GM19023 (cell line): ENCODE measurements at regions not wholly inside any gene's neighbourhood (a gene's known extent, or its start where the extent isn't known, plus 50 kb on each side); places are given as distances from the start of the nearest gene placed in this dataset.
"Not testable (repeated sequence)": the region's sequence is repeated elsewhere in the genome, so short reads cannot be mapped to it uniquely, and the experiment has no call there.

Experiments
- ATAC-seq: cut with Tn5 transposase; IDR thresholded peaks from one replicate; pipeline ENCODE4 v1.9.1; 2021; ENCODE audit warnings: mild to moderate bottlenecking, moderate library complexity; ENCODE audit not compliant: unreplicated experiment

DNA sequence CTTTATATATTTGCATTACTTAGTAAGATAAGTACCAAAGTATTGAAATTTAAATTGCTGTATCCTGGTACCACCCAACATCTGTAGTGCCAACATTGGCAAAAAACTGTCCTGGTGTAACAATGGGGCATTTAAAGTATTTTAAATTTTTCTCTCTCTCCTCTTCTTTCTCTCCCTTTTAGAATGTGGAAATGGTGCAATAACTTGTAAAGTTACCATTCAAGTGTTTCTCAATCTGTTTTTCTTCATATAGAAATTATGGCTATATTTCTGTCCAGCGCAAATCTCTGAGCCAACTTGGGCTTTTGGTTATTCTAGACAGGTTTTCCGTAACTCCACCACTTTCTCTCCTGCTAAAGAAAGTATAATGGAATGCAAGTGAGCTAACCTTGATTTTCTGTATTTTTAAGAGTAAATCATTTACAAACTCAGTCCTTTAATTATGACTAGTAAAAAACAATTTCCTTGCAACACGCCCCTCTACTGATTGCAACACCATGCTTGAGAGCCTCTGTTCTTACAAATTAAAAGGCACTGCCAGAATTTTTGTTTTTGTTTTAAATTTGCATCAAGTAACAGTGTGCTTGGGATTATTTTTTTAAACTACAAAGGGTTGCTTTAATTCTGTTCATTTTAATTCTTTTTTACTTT lies 324.2 kb upstream of the CITED2 start:
- ATAC-seq: no peak

DNA sequence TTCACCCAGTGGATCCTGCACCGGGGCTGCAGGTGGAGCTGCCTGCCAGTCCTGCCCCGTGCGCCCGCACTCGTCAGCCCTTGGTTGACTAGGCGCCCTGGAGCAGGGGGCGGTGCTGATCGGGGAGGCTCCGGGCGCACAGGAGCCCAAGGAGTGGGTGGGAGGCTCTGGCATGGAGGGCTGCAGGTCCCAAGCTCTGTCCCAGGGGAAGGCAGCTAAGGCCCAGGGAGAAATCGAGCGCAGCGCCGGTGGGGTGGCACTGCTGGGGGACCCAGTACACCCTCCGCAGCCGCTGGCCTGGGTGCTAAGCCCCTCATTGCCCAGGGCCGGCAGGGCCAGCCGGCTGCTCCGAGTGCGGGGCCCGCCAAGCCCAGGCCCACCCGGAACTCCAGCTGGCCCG lies 323.4 kb upstream of the CITED2 start:
- not testable (repeated sequence) for ATAC-seq

DNA sequence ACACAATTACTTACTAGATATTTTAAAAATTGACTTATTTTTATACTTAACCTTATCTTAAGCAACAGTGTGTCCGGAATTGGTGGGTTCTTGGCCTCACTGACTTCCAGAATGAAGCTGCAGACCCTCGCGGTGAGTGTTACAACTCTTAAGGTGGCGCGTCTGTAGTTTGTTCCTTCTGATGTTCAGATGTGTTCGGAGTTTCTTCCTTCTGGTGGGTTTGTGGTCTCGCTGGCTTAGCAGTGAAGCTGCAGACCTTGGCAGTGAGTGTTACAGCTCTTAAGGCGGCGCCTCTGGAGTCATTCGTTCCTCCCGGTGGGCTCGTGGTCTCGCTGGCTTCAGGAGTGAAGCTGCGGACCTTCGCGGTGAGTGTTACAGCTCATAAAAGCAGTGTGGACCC lies 322.5 kb upstream of the CITED2 start:
- ATAC-seq: not testable (repeated sequence)

DNA sequence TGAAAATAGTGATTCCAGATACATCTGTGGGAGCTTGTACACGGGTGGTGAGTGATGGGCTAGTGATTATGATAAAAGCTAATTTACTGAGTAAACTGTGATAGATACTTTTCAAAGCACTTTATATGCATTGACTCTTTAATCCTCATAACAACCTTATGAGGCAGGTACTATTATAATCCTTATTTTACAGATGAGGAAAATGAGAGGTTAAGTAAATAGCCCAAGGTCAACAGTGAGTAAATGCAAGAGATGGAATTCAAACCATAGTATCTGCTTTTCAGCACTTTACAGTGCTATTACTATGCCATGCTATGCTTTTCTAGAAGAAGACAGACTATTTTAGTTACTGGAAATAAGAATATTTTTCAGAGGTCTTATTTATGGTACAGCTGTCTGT lies 320.9 kb upstream of the CITED2 start:
- no peak for ATAC-seq

DNA sequence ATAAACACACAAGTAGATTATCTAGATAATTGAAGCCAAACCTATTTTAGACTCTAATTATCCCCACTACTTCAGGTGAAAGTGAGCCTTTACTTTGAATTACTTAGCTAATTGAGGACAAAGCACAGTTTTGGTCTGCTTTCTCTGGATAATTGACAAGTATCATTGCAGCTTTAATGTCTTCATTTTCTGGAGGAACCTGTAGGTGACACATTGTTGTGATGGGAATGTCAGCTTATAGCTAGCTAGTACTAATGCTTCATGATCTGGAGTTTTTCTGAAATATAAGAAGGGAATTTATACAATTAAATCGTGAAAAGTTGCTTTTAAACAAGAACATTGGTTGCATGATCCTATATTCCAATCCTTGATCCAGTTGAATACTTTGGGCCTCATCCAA lies 319.3 kb upstream of the CITED2 start:
- no peak for ATAC-seq

DNA sequence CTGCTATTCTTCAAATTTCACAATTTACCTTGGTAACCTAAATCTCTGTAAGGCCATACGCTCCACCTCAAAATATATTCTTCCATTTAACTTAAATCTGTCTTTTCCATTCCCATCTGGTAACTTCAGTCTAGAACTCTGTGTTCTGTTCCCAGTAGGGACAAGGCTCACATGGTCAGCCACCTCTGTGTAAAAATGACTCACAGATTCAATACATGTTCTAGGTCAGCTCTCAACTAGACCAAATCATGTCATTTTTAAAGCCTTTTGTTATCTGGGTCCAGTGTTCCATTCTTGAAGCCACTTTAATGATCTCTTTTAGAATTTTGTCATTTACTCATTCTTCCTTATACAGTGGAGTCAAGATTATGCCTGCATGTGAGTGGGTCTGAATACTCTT lies 315.6 kb upstream of the CITED2 start:
- no peak for ATAC-seq

DNA sequence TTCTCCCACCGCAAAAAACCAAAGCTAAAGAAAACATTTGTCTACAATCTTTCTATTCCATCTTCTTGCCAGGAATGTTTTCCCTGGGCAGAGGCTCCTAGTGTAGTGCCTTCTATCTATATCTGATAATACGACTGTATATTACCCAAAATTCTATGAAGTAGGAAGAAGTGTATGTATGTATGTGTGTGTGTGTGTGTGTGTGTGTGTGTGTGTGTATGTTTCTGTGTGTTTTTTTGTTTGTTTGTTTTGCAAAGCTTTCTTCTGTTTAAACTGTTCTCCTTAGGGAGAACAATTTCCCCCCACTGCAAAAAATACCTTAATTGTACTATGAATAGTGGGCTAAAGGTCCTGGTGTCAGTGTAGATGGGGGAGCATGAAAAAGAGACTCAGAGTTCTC lies 312.6 kb upstream of the CITED2 start:
- no peak for ATAC-seq

DNA sequence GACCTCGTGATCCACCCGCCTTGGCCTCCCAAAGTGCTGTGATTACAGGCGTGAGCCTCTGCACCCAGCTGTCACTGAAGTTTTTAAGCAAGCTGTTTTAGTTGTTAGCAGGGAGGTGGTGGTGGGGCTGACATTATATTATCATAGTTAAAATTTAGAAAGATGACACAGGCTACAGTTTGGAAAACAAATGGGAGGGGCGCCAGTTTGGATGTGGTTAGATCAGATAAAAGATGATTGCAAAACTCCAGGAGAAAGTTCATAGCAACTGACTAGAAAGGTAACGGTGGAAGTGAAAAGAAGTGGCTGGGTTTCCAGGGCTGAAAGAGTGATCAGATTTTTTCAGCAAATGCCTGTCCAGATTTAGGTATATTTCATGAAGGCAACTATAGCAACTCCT lies 311.9 kb upstream of the CITED2 start:
- ATAC-seq: no peak

DNA sequence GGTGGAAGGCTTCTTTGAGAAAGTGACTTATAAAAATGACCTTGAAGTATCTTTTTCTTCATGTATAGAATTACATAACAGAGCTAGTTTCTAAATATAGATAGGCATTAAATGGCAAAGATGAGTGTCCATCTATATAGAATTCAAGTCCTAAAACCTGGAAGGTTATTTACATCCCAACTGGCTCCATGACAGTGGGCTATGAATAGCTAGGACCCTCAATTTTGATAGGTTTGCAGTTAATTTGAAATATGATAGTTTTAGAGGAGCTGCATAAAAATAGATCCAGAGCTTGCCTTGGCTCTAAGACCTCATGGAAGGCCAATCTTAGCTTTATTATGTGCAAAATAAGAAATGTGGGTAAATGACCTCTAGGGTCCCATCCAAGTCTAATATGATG lies 310.6 kb upstream of the CITED2 start:
- ATAC-seq: no peak

DNA sequence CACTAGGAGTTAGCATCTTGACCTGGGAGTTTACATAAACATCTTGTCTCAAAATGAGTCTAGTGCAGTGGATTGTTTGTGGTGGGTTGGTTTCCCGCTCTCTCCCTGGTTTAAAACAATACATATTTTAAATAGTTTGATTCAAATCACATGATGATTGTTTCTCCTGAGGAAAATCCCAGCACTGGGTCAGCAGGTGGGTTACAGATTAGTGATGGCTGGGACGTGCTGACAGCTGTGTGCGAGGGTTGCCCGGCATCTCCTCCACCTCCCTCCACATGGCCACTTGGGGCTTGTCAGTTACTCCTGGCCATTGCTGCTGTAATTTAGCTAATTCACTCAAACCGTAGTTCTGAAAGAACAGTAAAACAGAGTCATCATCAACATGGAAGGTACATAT lies 306.4 kb upstream of the CITED2 start:
- ATAC-seq: no peak

DNA sequence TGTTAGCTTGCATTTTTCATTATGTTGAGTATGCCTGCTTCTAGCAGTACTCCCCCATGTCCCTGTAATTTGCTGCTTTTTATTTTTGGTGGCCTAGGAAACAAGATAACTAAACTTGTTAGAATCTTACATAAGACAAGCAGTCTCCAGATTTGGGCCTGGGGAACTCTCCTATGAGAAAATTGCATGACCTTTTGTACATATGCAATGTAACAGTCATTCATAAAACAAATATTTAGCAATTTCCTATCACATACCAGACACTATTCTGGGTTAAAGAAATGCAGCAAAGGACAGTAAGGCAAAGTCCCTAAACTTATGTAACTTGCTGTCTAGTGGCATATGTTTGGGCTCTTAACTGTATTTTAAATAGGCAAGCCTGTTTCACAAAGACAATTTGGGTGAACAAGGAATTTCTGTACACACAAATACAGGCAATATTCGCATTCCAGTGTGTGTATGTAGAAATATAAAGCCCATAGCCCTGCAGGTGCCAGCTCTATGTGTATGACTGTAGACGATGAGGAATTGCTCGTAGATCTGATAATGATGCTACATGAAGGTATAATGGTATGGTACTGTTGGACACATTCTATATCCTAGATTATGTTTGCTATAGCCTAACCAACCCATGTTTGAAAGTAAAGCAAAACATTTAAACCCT lies 305.2 kb upstream of the CITED2 start:
- ATAC-seq: no peak

DNA sequence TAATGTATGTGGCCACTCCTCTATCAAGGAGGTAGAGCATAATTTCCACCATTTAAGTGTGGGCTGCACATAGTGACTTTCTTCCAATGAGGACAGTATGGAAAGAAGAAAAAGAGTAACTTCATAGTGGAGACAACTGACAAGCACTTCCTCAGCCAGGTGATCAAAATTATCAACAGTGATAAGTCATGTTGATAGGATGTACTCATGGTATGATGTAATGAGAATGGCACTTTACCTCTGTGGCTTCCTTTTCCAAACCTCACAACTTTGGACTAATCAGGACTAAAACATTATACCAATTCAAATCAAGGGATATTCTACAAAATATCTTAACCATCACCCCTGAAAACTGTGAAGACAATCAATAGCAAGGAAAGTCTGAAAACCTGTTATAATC lies 302.3 kb upstream of the CITED2 start:
- ATAC-seq: no peak

DNA sequence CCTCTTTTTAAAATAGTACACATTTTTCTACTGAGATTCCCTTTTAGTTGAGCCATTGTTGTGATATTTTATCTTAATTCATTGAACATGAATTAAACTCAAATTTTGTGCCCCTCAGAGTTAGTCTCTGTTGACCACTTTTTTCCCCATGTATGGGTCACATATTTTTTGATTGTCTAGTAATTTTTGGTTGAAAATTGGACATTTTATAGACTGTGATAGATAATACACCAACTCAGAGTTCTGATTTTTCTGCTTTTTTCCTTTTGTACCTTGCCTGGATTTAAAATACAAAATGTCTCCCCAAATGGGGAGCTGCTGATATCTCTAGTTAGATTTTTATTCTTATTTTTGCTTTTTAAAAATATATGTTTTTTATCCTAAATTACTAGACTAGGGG lies 291.8 kb upstream of the CITED2 start:
- ATAC-seq: no peak

DNA sequence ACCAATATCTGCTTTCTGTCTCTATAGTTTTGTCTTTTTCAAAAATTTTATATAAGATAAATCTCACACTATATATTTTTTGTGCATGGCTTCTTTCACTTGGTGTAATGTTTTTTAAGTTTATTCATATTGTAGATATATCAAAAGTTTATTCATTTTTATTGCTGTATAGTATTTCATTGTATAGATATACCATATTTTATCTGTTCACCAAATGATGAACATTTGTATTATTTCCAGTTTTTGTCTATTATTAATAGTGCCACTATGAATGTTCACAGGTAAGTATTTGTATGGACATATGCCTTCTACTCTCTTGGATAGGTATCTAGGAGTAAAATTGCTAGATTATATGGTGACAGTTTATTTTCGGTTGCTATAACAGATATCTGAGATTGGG lies 289.5 kb upstream of the CITED2 start:
- no peak for ATAC-seq

DNA sequence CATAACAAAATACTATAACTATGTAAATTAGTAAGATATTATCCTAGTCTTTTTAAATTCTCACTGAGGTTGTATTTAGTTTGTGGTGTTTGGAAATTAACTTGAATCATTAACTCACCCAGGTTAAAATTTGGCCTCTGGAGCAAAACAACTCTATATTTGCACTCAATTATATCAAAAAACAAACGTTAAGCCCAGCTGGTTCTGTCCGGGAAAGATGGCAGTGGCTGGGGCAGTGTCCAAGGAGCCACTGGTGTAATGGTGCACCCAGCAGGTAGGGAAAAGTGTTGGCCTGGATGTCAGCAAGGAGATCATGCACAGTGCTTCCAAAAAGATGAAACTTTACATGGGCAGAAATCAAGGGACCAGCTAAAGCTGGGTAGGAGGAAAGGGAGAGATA lies 285.3 kb upstream of the CITED2 start:
- no peak for ATAC-seq

DNA sequence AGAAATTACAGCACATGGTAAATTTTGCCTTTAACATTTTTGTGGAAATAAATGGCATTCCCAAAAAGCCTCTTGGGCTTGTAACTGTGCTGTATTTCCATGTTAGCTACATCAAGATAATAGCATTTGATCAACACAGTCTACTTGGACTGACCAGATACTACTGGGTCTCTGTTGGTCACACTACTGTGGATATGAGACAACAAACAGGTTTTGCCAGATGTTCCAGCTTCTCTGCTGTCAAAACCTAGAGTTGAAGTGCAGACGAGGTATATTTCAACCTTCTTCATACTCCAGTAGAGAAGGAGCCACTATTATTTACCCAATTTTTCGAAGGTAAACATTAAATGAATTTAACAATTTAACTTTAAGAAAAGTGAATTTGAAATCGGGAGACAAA lies 284.7 kb upstream of the CITED2 start:
- ATAC-seq: no peak

DNA sequence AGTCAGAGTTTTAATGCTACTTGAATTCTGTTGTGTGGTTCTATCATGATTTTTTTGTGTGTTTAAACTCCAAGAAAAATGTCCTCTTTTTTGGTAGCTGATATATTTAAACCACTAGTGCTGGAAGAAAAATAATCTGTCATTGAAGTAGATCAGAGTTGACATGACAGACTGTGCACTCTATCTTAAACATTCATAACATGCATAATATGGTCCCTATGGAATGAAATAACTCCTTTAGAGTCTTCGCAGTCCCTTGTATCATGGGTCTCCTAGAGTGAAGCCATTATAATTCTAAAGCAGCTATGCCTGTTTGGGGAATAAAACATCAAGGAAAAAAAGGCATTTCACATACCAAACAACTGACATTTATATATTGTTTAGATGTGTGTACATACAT lies 282.7 kb upstream of the CITED2 start:
- ATAC-seq: no peak

DNA sequence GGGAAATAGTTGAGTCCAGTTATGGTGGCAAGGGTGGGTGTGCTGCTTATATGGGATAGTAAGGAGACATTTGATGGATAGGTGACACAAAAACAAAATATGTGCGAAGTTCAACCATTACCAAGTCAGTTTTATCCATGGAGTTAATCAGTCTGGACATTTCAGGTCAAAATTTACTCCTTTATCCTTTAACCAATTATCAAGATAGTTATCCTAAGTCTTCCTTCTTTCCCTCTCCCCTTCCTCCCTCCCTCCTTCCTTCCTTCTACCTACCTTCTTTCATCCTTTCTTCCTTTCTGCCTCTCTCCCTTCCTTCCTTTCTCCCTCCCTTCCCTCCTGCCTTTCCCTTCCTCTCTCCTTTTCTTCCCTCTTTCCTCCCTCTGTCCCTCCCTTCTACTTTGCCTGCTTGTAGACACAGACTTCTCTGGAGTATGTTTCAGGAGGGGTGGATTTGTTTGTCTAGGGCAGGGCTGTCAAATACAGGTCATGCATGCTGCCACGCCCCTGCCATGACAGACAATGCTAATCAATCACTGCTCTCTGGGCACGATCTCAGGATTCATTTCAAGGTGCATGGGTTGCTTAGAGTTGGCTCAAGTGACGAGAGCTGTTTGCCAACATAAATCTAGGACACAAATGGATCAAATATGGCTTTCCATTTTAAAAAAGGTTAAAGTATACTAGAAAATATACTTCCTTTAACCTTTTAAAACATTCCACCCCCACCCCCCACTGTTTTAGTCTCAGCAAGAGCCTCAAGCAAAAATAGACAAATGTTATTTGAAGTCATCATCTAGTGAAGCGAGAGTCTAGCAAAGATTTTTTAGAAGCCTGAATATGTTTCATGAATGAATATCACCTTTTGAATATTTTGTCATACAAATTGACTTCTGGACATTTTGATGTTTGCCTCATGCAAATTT lies 281.6 kb upstream of the CITED2 start:
- ATAC-seq: no peak

DNA sequence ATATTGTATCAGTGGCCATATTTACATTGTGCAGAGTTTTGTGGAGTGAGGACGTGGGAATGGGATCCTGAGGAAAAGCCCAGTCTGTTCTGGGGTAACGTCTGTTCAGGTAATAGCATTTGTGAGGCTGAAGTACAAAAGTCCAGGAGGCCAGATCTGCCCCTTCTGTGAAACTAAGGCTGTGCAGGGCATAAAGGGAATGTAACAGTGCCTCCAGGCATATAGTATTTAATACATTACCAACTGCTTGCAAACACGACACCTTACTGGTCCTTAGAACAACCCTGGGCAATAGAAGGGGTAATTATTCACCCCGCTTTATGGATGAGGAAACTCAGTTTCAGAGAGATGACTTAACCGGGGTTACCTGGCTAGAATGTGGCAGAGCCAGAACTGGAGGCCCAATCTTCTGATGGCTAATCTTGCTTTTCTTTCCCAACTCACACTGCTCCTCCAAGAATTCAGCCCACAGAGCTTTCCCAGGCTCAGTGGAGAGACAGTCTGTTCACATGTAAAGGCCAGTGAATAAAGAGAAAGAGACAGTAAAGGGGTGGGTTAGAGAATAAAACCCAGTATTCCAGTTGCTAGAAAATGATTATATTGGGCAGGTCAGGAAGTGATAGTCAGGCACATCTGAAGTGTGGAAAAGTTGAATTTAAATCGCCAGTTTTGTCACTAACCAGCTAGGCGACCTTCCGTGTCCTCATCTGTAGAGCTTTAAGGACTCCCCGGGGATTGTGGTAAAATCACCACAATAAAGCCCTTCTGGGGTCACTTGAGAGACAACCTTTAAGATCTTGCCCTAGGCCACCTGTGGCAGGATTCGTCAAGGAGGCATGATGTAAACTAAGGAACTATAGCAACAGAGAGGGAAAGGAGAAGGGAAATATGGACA lies 280.7 kb upstream of the CITED2 start:
- ATAC-seq: no peak

DNA sequence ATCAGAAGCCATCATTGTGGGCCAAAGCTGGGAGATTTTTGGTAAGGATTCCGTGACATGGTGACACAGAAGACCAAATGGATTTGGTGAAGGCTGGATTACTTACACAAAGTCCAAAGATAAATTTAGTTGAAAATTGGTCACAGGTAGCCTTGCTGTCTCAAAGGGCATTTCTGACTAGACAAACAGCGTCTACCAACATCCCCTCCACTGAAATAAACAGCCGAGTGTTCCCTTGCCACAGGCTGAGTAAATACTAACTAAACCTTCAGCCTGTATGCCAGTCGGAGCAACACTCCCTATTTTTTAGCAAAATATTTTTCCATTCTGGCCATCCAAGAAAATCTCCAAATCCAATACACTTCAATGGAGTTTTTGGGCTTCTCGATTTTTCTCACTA lies 279.9 kb upstream of the CITED2 start:
- no peak for ATAC-seq

DNA sequence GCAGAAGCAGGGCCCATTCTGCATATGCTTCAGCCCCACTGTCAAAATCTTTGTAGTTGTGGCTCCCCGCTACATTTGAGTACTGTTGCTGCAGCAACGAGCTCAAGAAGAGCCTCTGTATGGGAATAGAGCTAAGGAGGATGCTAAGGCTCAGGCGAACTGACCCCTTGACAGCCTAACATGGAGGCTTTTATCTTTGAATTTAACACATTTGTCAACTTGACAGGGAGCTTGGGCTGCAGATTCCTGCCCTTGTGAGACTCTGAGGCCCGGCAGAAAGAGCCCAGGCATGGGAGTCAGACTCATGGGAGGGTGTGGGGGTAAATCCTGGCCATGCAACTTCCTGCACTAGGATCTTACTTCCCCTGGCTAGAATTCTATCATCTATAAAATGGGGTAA lies 278.7 kb upstream of the CITED2 start:
- ATAC-seq: no peak
